Type B pancreatic cell (in vitro differentiated cells): ENCODE measurements at regions not wholly inside any gene's neighbourhood (a gene's known extent, or its start where the extent isn't known, plus 50 kb on each side); places are given as distances from the start of the nearest gene placed in this dataset.

ENCODE experiments used
- DNase-seq: peaks from one replicate; pipeline ENCODE4 v3.0.0; 2021; ENCODE audit warnings: mixed read lengths; ENCODE audit not compliant: unreplicated experiment; ENCODE audit errors: extremely low spot score
- H3K27ac Mint-ChIP-seq: 2 replicates; pipeline ENCODE4 v1.8.0; 2021; ENCODE audit warnings: mild to moderate bottlenecking, mixed read lengths
- H3K27me3 Mint-ChIP-seq: 2 replicates; pipeline ENCODE4 v1.8.0; 2021; ENCODE audit warnings: mixed read lengths
- H3K36me3 Mint-ChIP-seq: 2 replicates; pipeline ENCODE4 v1.8.0; 2021; ENCODE audit warnings: mixed read lengths
- H3K4me1 Mint-ChIP-seq: one replicate; pipeline ENCODE4 v1.8.0; 2021; ENCODE audit warnings: mixed read lengths; ENCODE audit not compliant: unreplicated experiment
- H3K4me3 Mint-ChIP-seq: 2 replicates; pipeline ENCODE4 v1.8.0; 2021; ENCODE audit warnings: mild to moderate bottlenecking, mixed read lengths
- H3K9me3 Mint-ChIP-seq: 2 replicates; pipeline ENCODE4 v1.8.0; 2021; ENCODE audit warnings: mixed read lengths
- CTCF ChIP-seq: fragments of 200-600 bp; sonication (generic); conservative IDR thresholded peaks from 2 replicates; pipeline ENCODE4 v1.5.0; 2021; ENCODE audit warnings: antibody characterized with exemption, mild to moderate bottlenecking

GRCh38 chrX:42988700-42989099 lies 210.7 kb upstream of the PPP1R2C start:
- H3K4me3 Mint-ChIP-seq, result no peak overlapping the region
- peaks cover 4% of the 10 kb centered on the region for H3K9me3 Mint-ChIP-seq
- H3K4me1 Mint-ChIP-seq, result peaks cover 15% of the 10 kb centered on the region
- no peak for DNase-seq
- no peak overlapping the region for H3K27ac Mint-ChIP-seq
- no peaks in the 10 kb centered on the region for H3K27me3 Mint-ChIP-seq
- TF ChIP-seq CTCF, result no peak
- no peaks in the 10 kb centered on the region for H3K36me3 Mint-ChIP-seq

- Mint-ChIP-seq H3K27me3 (no peaks in the 10 kb centered on the region), H3K27ac (peak overlapping the region; percentile 66), H3K36me3 (no peaks in the 10 kb centered on the region), H3K9me3 (peaks cover 4% of the 10 kb centered on the region), H3K4me3 (peak overlapping the region; percentile 37), H3K4me1 (peaks cover 15% of the 10 kb centered on the region)
- no peak for TF ChIP-seq CTCF
- DNase-seq, result no peak
These were observed 214.4 kb upstream of the PPP1R2C start for GRCh38 chrX:42992199-42992943.

GRCh38 chrX:42996861-42997260 lies 218.9 kb upstream of the PPP1R2C start:
- no peak for DNase-seq
- Mint-ChIP-seq H3K36me3 (no peaks in the 10 kb centered on the region), H3K4me1 (peaks cover 8% of the 10 kb centered on the region)

GRCh38 chrX:43000121-43000520 lies 222.2 kb upstream of the PPP1R2C start:
- no peak for DNase-seq
- Mint-ChIP-seq H3K36me3 (no peaks in the 10 kb centered on the region), H3K27ac (no peak overlapping the region), H3K9me3 (no peaks in the 10 kb centered on the region), H3K27me3 (no peaks in the 10 kb centered on the region), H3K4me3 (no peak overlapping the region), H3K4me1 (no peaks in the 10 kb centered on the region)
- TF ChIP-seq CTCF, result no peak

More at GRCh38 chrX:42996861-42997260, 218.9 kb upstream of the PPP1R2C start:
- no peak overlapping the region for H3K27ac Mint-ChIP-seq
- TF ChIP-seq CTCF, result no peak
- H3K9me3 Mint-ChIP-seq, result peaks cover 4% of the 10 kb centered on the region
- H3K27me3 Mint-ChIP-seq, result no peaks in the 10 kb centered on the region
- no peak overlapping the region for H3K4me3 Mint-ChIP-seq

GRCh38 chrX:43002526-43003203 lies 224.7 kb upstream of the PPP1R2C start:
- H3K27me3 Mint-ChIP-seq, result no peaks in the 10 kb centered on the region
- H3K9me3 Mint-ChIP-seq, result no peaks in the 10 kb centered on the region
- no peak for DNase-seq
- no peak for TF ChIP-seq CTCF
- H3K36me3 Mint-ChIP-seq, result no peaks in the 10 kb centered on the region
- no peaks in the 10 kb centered on the region for H3K4me1 Mint-ChIP-seq
- no peak overlapping the region for H3K4me3 Mint-ChIP-seq
- no peak overlapping the region for H3K27ac Mint-ChIP-seq
